Naive thymus-derived CD8-positive, alpha-beta T cell (primary cell): ENCODE measurements at regions not wholly inside any gene's neighbourhood (a gene's known extent, or its start where the extent isn't known, plus 50 kb on each side); places are given as distances from the start of the nearest gene placed in this dataset.
"Not testable (repeated sequence)": the region's sequence is repeated elsewhere in the genome, so short reads cannot be mapped to it uniquely, and the experiment has no call there.

Experiments
- ATAC-seq, 2 donors: fragments of 150-1000 bp; cut with Tn5 transposase in 1 of 2; sonication (Bioruptor Pico), chemical (Tn5 transposase) in 1 of 2; 1 replicate in 1 of 2; 2 replicates in 1 of 2; pipeline ENCODE4 v1.10.0; 2021; ENCODE audit warnings: mild to moderate bottlenecking in 2 of 2, moderate library complexity in 2 of 2
- POLR2A ChIA-PET: fragments of 350-600 bp; sonication (Branson Sonifier 250); formaldehyde crosslinking; loops from one replicate; lab custom pipeline; 2021; ENCODE audit warnings: antibody characterized with exemption; lab: Charles Lee
- DNase-seq, 10 donors: peaks; one replicate each; pipeline versions ENCODE4 v3.0.0 to v3.0.0-alpha.2; 2020 to 2022
- H3K27ac Mint-ChIP-seq, 10 donors: one replicate each; pipeline ENCODE4 v1.8.0; 2020 to 2022; ENCODE audit warnings: mild to moderate bottlenecking in 10 of 10, mixed read lengths in 10 of 10, moderate library complexity in 4 of 10, inconsistent platforms in 1 of 10
- H3K27me3 Mint-ChIP-seq, 5 donors: one replicate each; pipeline ENCODE4 v1.8.0; 2021 to 2022; ENCODE audit warnings: mixed read lengths in 5 of 5
- H3K36me3 Mint-ChIP-seq, 3 donors: one replicate each; pipeline ENCODE4 v1.8.0; 2020 to 2022; ENCODE audit warnings: mixed read lengths in 3 of 3, mild to moderate bottlenecking in 2 of 3, inconsistent platforms in 1 of 3
- H3K4me1 Mint-ChIP-seq, 4 donors: one replicate each; pipeline ENCODE4 v1.8.0; 2021 to 2022; ENCODE audit warnings: mixed read lengths in 4 of 4
- H3K4me3 Mint-ChIP-seq, 10 donors: one replicate each; pipeline ENCODE4 v1.8.0; 2020 to 2022; ENCODE audit warnings: mild to moderate bottlenecking in 10 of 10, mixed read lengths in 10 of 10, moderate library complexity in 6 of 10, inconsistent platforms in 1 of 10
- H3K9me3 Mint-ChIP-seq, 9 donors: one replicate each; pipeline ENCODE4 v1.8.0; 2020 to 2022; ENCODE audit warnings: mixed read lengths in 9 of 9, mild to moderate bottlenecking in 3 of 9, inconsistent platforms in 1 of 9, moderate library complexity in 1 of 9

DNA sequence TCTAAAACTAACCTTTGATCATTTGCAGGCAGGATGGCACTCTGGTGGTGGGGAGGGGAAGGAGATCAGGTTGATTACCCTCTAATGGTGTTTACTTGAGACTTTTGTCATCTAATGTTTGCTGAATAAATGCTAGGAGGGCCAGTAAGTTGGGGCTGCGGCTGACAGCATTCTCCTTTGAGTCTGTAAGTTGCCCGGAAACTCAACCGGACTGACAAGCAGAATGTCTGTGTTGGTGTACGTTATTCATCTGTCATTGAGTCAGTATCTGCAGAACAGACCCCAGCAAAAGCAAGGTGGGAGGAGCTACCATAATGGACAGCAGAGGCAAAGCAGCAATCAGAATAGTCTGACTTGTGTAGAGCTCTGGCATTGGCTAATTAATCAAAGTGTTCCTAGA lies 1210.6 kb upstream of the PABPC4L start:
- POLR2A ChIA-PET: no interaction called here
- no peak overlapping the region for H3K27ac Mint-ChIP-seq
- H3K27me3 Mint-ChIP-seq: peaks cover 0 to 2% (median 0%) of the 10 kb centered on the region in 5 donors
- H3K36me3 Mint-ChIP-seq: no peaks in the 10 kb centered on the region
- H3K4me1 Mint-ChIP-seq: no peaks in the 10 kb centered on the region
- peaks cover 0 to 13% (median 5%) of the 10 kb centered on the region in 9 donors for H3K9me3 Mint-ChIP-seq
- DNase-seq (no peak), ATAC-seq (no peak)
- H3K4me3 Mint-ChIP-seq: no peak overlapping the region

DNA sequence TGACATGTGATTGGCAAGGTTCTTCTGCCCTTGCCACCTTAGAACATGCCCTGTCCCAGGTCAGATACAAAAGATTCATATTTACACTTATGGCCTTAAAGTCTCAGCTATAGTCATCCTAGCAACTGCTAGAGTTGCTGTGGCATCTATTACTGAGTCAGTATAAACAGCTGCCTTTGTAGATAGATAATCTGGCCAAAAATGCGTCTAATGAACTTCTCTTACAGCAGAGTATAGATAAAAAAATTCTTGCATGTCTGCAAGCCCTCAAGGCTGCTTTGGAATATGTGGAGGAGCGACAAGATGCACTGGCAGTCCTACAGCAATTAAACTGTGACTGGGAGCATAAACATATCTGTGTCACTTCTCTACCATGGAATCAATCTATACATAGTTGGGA lies 1209.7 kb upstream of the PABPC4L start:
- H3K27me3 Mint-ChIP-seq: peaks cover 0 to 2% (median 0%) of the 10 kb centered on the region in 5 donors
- H3K9me3 Mint-ChIP-seq: peaks cover 0 to 13% (median 5%) of the 10 kb centered on the region in 9 donors
- no peaks in the 10 kb centered on the region for H3K36me3 Mint-ChIP-seq
- ATAC-seq (no peak), DNase-seq (no peak)
- no peaks in the 10 kb centered on the region for H3K4me1 Mint-ChIP-seq
- POLR2A ChIA-PET: no interaction called here
- no peak overlapping the region for H3K4me3 Mint-ChIP-seq
- H3K27ac Mint-ChIP-seq: no peak overlapping the region

DNA sequence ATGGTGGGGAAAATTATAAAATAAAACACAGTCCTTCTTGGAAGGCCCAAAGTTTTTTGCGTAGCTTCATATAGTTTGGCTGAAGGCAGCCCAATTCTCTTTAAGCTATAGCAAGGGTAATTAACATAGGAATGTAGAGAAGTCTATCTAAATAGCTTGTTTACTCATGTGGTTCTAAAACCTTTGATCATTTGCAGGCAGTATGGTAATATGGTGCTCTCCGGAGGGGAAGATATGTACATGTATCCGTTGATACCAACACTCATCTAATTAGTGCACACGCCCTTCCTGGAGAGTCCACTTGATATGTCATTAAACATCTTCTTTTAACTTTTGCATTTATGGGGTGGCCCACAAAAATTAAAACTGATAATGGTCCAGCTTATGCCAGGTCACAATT lies 1207.7 kb upstream of the PABPC4L start:
- Mint-ChIP-seq H3K9me3 (peaks cover 2 to 30% (median 9%) of the 10 kb centered on the region in 9 donors), H3K27ac (peak overlapping the region in 1 of 10 donors; percentile 7)
- POLR2A ChIA-PET, ATAC-seq, H3K4me1 Mint-ChIP-seq, H3K4me3 Mint-ChIP-seq, H3K27me3 Mint-ChIP-seq, H3K36me3 Mint-ChIP-seq, DNase-seq: not testable (repeated sequence)

DNA sequence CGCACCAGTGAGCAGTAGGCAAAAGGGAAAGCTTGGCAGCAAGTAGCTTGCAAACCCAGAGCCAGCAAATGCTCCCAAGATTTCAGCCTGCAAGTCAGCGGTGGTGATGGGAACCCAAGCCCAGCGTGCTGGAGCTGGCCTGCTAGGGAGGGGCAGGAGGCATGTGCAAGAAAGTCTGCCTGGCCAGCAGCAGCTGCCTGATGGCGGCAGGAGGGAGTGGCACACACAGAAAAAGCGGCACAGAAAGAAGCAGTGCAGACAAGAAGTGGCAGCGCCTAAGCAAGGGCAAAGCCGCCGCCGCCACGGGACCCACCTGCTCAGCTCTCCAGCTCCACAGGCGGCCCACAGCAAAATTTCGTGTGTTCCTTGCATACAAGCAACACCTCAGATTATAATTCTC lies 1206.5 kb upstream of the PABPC4L start:
- no peak for DNase-seq
- peaks cover 2 to 33% (median 9%) of the 10 kb centered on the region in 9 donors for H3K9me3 Mint-ChIP-seq
- H3K27me3 Mint-ChIP-seq: peaks cover 0 to 2% (median 0%) of the 10 kb centered on the region in 5 donors
- no peaks in the 10 kb centered on the region for H3K36me3 Mint-ChIP-seq
- H3K4me1 Mint-ChIP-seq: no peaks in the 10 kb centered on the region
- POLR2A ChIA-PET: no interaction called here
- H3K4me3 Mint-ChIP-seq: no peak overlapping the region
- no peak for ATAC-seq
- no peak overlapping the region for H3K27ac Mint-ChIP-seq

DNA sequence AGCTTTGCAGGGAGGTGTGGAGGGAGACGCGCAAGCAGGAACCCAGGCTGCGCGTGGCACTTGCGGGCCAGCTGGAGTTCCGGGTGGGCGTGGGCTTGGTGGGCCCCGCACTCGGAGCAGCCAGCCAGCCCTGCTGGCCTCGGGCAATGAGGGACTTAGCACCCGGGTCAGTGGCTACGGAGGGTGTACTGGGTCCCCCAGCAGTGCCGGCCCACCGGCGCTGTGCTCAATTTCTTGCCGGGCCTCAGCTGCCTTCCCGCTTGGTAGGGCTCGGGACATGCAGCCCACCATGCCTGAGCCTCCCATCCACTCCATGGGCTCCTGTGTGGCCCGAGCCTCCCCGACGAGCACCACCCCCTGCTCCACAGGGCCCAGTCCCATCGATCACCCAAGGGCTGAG lies 1205.0 kb upstream of the PABPC4L start:
- H3K4me1 Mint-ChIP-seq, H3K27me3 Mint-ChIP-seq, H3K36me3 Mint-ChIP-seq, H3K27ac Mint-ChIP-seq, POLR2A ChIA-PET, H3K4me3 Mint-ChIP-seq, DNase-seq, ATAC-seq: not testable (repeated sequence)
- H3K9me3 Mint-ChIP-seq: peaks cover 2 to 24% (median 8%) of the 10 kb centered on the region in 9 donors

DNA sequence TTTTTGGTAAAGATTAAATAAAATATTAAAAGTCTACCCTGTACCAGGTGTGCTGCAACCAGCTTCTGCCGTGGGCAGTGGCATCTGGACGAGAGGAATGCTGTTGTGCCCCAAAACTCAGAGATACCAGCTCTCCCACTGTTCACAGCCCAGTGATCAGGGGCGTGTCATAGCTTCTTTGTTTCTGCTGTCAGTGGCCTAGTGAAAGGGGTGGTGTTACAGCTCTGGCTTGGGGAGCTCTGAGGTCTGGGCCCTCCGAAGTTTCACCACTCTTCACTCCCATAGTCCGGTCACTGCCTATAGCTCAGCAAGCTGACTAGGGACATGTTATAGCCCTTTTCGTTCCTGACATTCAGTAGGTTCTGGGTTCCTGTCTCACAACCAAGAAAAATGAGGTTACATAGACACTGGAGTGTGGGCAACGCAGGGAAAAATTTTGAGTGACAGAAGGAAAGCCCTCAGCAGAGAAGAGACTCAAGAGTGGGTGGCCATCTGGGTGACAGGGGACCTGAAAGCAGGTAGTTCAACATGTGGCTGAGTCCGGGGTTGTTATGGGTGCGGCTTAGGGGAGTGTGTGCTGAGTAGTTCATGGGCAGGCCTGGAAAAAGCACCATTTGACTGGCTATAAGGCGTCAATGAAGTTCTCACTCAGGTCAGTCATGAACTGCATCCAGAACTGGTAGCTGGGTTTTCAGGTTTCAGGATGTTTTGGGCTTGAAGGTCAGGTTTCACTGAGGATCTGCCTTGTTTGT lies 1184.4 kb upstream of the PABPC4L start:
- Mint-ChIP-seq H3K36me3 (no peaks in the 10 kb centered on the region), H3K9me3 (peaks cover 0 to 7% (median 0%) of the 10 kb centered on the region in 9 donors), H3K27me3 (no peaks in the 10 kb centered on the region), H3K27ac (no peak overlapping the region), H3K4me3 (no peak overlapping the region), H3K4me1 (peaks cover 0 to 2% (median 0%) of the 10 kb centered on the region in 4 donors)
- no peak for ATAC-seq
- no peak for DNase-seq
- POLR2A ChIA-PET: no interaction called here

DNA sequence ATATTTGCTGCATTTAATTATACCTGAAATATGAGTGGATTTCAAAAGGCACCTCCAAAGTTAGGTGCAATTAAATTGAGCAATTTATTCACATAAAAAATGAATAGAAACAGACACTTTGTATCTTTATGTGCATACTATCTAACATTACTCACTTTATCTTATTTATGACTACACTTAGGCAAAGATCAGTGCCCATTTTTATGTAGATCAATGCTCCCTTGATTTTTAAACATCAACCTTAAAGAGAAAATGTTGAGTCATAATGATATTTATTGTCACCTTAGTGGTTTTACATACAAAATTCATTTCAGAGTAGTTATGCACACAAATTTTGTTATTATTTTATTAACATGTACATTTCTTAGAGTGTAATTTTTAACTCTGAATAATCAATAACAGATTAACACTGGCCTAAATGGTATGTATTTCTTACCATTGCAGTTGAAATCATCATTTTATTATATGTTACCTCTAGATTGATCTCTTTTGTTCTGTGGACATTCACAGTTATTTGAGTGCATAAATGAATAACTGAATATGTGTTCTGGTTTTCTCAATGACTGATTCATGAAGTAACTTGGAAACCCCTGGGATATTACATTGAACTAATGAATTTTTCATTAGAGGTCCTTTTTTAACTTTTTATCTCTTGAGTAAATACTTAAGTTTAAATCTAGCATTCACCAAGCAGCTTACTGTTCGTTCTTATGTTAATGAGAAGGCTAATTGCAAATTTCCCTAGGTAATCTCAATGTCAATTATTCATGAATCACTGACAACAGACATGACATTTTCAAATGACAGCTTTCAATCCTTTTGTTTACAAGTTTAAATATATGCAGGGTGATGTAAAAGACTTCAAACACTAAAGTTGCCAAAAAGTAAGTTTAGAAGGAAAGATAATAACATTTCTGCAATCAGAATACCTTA lies 1182.0 kb upstream of the PABPC4L start:
- Mint-ChIP-seq H3K9me3 (peaks cover 0 to 17% (median 4%) of the 10 kb centered on the region in 9 donors), H3K36me3 (no peaks in the 10 kb centered on the region), H3K27ac (no peak overlapping the region), H3K4me1 (peaks cover 0 to 2% (median 0%) of the 10 kb centered on the region in 4 donors), H3K4me3 (no peak overlapping the region), H3K27me3 (no peaks in the 10 kb centered on the region)
- POLR2A ChIA-PET: interaction anchor here (1.0 kb wide), 1 partner anchor 1279 kb away, joined by 3 read pairs; no protein-coding TSS in a partner anchor
- DNase-seq (no peak), ATAC-seq (no peak)

DNA sequence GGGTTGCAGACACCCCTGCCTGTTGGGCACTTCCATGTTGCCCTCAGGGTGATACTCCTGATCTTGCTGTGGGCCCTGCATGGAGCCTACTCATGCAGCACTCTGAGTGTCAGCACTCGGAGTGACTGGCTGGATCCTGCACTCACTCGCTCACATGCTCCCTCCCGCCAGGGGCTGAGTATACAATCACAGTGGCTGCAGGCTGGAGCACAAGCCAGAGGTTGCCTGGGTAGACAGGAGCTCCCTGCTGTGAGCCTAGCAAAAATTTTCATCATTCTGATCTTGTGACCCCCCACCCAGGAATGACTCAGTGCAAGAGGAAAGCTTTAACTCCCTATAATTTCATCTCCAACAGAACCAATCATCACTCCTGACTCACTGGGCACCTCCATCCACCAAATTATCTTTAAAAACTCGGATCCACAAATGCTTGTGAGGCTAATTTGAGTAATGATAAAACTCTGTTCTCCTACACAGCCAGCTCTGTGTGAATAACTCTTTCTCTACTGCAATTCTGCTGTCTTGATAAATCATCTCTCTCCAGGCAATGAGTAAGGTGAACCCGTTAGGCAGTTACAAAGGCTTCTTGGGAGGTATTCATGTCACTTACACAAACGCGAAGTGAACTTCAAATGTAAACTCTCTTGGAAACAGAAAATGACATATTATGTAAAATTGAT lies 1180.8 kb upstream of the PABPC4L start:
- DNase-seq: no peak
- Mint-ChIP-seq H3K4me3 (no peak overlapping the region), H3K36me3 (no peaks in the 10 kb centered on the region), H3K27ac (no peak overlapping the region), H3K4me1 (peaks cover 0 to 2% (median 0%) of the 10 kb centered on the region in 4 donors), H3K9me3 (peaks cover 3 to 29% (median 10%) of the 10 kb centered on the region in 9 donors), H3K27me3 (no peaks in the 10 kb centered on the region)
- POLR2A ChIA-PET: no interaction called here
- no peak for ATAC-seq

DNA sequence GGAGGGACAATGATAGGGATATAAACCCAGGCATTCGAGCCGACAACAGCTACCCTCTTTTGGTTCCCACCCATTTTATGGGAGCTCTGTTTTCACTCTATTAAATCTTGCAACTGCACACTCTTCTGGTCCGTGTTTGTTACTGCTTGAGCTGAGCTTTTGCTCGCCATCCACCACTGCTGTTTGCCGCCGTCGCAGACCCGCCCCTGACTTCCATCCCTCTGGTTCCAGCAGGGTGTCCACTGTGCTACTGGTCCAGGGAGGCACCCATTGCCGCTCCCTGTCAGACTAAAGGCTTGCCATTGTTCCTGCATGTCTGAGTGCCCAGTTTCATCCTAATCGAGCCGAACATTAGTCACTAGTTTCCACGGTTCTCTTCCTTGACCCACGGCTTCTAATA lies 1170.5 kb upstream of the PABPC4L start:
- Mint-ChIP-seq H3K36me3 (no peaks in the 10 kb centered on the region), H3K9me3 (peaks cover 0 to 42% (median 8%) of the 10 kb centered on the region in 9 donors), H3K4me1 (no peaks in the 10 kb centered on the region), H3K4me3 (no peak overlapping the region), H3K27ac (no peak overlapping the region), H3K27me3 (peaks cover 0 to 2% (median 0%) of the 10 kb centered on the region in 5 donors)
- DNase-seq (no peak), ATAC-seq (no peak)
- POLR2A ChIA-PET: no interaction called here

DNA sequence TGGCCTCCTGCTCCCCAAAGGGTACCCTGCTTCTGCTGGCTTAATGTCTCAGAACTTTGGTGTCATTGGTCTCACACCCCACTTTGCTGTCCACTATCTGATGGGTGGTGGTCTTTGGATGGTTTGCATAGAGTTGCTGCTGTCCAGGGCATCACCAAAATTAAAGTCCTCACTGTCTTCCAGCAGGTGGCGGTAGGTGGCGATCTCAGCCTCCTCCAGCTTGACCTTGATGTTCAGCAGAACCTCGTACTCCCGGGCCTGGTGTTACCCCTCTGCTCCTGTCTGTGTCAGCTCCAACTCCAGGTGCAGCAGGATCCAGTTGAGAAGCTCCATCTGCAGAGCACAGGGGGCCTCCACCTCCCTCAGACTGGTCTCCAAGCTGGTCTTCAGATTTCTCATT lies 1169.5 kb upstream of the PABPC4L start:
- ATAC-seq: no peak
- Mint-ChIP-seq H3K4me1 (no peaks in the 10 kb centered on the region), H3K27me3 (peaks cover 0 to 2% (median 0%) of the 10 kb centered on the region in 5 donors), H3K4me3 (no peak overlapping the region), H3K27ac (no peak overlapping the region), H3K36me3 (no peaks in the 10 kb centered on the region), H3K9me3 (peaks cover 0 to 32% (median 8%) of the 10 kb centered on the region in 9 donors)
- POLR2A ChIA-PET: no interaction called here
- no peak for DNase-seq

DNA sequence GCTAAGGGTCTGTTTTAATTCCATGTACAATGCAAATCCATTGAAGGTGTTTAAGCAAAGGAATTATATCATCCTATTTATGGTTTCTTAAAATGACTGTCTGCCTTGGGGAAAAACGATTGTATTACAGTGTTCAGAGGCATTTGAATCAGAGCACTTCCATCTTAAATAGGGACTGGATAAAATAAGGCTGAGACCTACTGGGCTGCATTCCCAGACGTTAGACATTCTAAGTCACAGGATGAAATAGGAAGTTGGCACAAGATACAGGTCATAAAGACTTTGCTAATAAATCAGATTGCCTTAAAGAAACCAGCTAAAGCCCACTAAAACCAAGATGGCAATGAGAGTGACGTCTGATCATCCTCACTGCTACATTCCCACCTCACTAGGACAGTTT lies 1167.2 kb upstream of the PABPC4L start:
- H3K36me3 Mint-ChIP-seq: no peaks in the 10 kb centered on the region
- peaks cover 0 to 18% (median 8%) of the 10 kb centered on the region in 9 donors for H3K9me3 Mint-ChIP-seq
- no peak overlapping the region for H3K4me3 Mint-ChIP-seq
- H3K27me3 Mint-ChIP-seq: no peaks in the 10 kb centered on the region
- no peaks in the 10 kb centered on the region for H3K4me1 Mint-ChIP-seq
- POLR2A ChIA-PET: no interaction called here
- ATAC-seq: no peak
- no peak overlapping the region for H3K27ac Mint-ChIP-seq
- DNase-seq: no peak

DNA sequence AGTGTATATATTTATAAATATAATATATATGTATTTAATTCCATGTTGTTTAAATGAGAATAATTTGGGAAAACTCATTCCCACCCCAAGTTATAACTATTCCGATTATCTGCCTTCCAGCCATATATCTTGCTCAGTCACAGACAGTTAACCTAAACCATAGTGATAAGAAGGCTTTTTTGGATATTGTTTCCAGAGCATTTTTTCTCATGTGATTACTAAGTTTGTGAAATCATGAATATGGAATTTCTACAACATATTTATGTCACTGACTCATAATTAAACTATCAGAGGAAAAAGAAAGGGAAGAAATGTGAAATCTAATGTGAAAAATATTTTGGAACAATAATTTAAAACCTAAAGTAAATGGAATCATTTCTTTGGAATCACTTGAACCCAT lies 1163.5 kb upstream of the PABPC4L start:
- peaks cover 0 to 6% (median 0%) of the 10 kb centered on the region in 9 donors for H3K9me3 Mint-ChIP-seq

More for the DNA sequence above, 1163.5 kb upstream of the PABPC4L start:
- Mint-ChIP-seq H3K4me3 (no peak overlapping the region), H3K36me3 (no peaks in the 10 kb centered on the region), H3K4me1 (no peaks in the 10 kb centered on the region), H3K27ac (no peak overlapping the region), H3K27me3 (no peaks in the 10 kb centered on the region)
- DNase-seq: no peak
- POLR2A ChIA-PET: no interaction called here
- no peak for ATAC-seq
